ENCODE measurements at regions not wholly inside any gene's neighbourhood (a gene's known extent, or its start where the extent isn't known, plus 50 kb on each side); places are given as distances from the start of the nearest gene placed in this dataset.

- Histone ChIP-seq H3K9me3 (ENCODE audit: control insufficient read depth in 2 of 2, low read length in 2 of 2) (no peaks in the 10 kb centered on the region), H3K4me3 (ENCODE audit: low read length in 2 of 2) (no peak overlapping the region), H3K4me1 (ENCODE audit: control insufficient read depth, insufficient read depth, low read length) (no peaks in the 10 kb centered on the region), H3K27me3 (ENCODE audit: control insufficient read depth in 1 of 2, insufficient read depth in 2 of 2, low read length in 2 of 2) (no peaks in the 10 kb centered on the region), H3K9ac (ENCODE audit: low read length in 2 of 2) (no peak overlapping the region), H3K27ac (ENCODE audit: low read length) (no peak overlapping the region), H3K36me3 (ENCODE audit: control insufficient read depth in 2 of 2, insufficient read depth in 2 of 2, low read length in 2 of 2) (no peaks in the 10 kb centered on the region)
Observed at GRCh38 chr16:62711797-62712196, 675.6 kb upstream of the CDH8 start.

- Histone ChIP-seq H3K36me3 (ENCODE audit: control insufficient read depth in 2 of 2, insufficient read depth in 2 of 2, low read length in 2 of 2) (no peaks in the 10 kb centered on the region), H3K27me3 (ENCODE audit: control insufficient read depth in 1 of 2, insufficient read depth in 2 of 2, low read length in 2 of 2) (no peaks in the 10 kb centered on the region), H3K4me3 (ENCODE audit: low read length in 2 of 2) (no peak overlapping the region), H3K9me3 (ENCODE audit: control insufficient read depth in 2 of 2, low read length in 2 of 2) (no peaks in the 10 kb centered on the region), H3K27ac (ENCODE audit: low read length) (no peak overlapping the region), H3K4me1 (ENCODE audit: control insufficient read depth, insufficient read depth, low read length) (no peaks in the 10 kb centered on the region), H3K9ac (ENCODE audit: low read length in 2 of 2) (no peak overlapping the region)
Observed at GRCh38 chr16:62709794-62710193, 673.6 kb upstream of the CDH8 start.

GRCh38 chr16:62701426-62701825 lies 665.2 kb upstream of the CDH8 start:
- H3K4me3 ChIP-seq (ENCODE audit: low read length in 2 of 2): no peak overlapping the region
- no peaks in the 10 kb centered on the region for H3K36me3 ChIP-seq (ENCODE audit: control insufficient read depth in 2 of 2, insufficient read depth in 2 of 2, low read length in 2 of 2)
- H3K4me1 ChIP-seq (ENCODE audit: control insufficient read depth, insufficient read depth, low read length): no peaks in the 10 kb centered on the region
- H3K9me3 ChIP-seq (ENCODE audit: control insufficient read depth in 2 of 2, low read length in 2 of 2): no peaks in the 10 kb centered on the region
- no peaks in the 10 kb centered on the region for H3K27me3 ChIP-seq (ENCODE audit: control insufficient read depth in 1 of 2, insufficient read depth in 2 of 2, low read length in 2 of 2)
- no peak overlapping the region for H3K27ac ChIP-seq (ENCODE audit: low read length)
- no peak overlapping the region for H3K9ac ChIP-seq (ENCODE audit: low read length in 2 of 2)

GRCh38 chr16:62700426-62701294 lies 664.4 kb upstream of the CDH8 start:
- Histone ChIP-seq H3K4me1 (ENCODE audit: control insufficient read depth, insufficient read depth, low read length) (no peaks in the 10 kb centered on the region), H3K27me3 (ENCODE audit: control insufficient read depth in 1 of 2, insufficient read depth in 2 of 2, low read length in 2 of 2) (no peaks in the 10 kb centered on the region), H3K4me3 (ENCODE audit: low read length in 2 of 2) (no peak overlapping the region), H3K9ac (ENCODE audit: low read length in 2 of 2) (no peak overlapping the region), H3K27ac (ENCODE audit: low read length) (no peak overlapping the region), H3K9me3 (ENCODE audit: control insufficient read depth in 2 of 2, low read length in 2 of 2) (no peaks in the 10 kb centered on the region), H3K36me3 (ENCODE audit: control insufficient read depth in 2 of 2, insufficient read depth in 2 of 2, low read length in 2 of 2) (no peaks in the 10 kb centered on the region)

GRCh38 chr16:62692685-62693084 lies 656.4 kb upstream of the CDH8 start:
- Histone ChIP-seq H3K9ac (ENCODE audit: low read length in 2 of 2) (no peak overlapping the region), H3K27me3 (ENCODE audit: control insufficient read depth in 1 of 2, insufficient read depth in 2 of 2, low read length in 2 of 2) (no peaks in the 10 kb centered on the region), H3K27ac (ENCODE audit: low read length) (no peak overlapping the region), H3K9me3 (ENCODE audit: control insufficient read depth in 2 of 2, low read length in 2 of 2) (peaks cover 0 to 6% of the 10 kb centered on the region in 2 donors), H3K4me1 (ENCODE audit: control insufficient read depth, insufficient read depth, low read length) (no peaks in the 10 kb centered on the region), H3K36me3 (ENCODE audit: control insufficient read depth in 2 of 2, insufficient read depth in 2 of 2, low read length in 2 of 2) (no peaks in the 10 kb centered on the region), H3K4me3 (ENCODE audit: low read length in 2 of 2) (no peak overlapping the region)

- Histone ChIP-seq H3K9me3 (ENCODE audit: control insufficient read depth in 2 of 2, low read length in 2 of 2) (peaks cover 7 to 17% of the 10 kb centered on the region in 2 donors), H3K27ac (ENCODE audit: low read length) (no peak overlapping the region), H3K4me3 (ENCODE audit: low read length in 2 of 2) (no peak overlapping the region), H3K4me1 (ENCODE audit: control insufficient read depth, insufficient read depth, low read length) (no peaks in the 10 kb centered on the region), H3K36me3 (ENCODE audit: control insufficient read depth in 2 of 2, insufficient read depth in 2 of 2, low read length in 2 of 2) (no peaks in the 10 kb centered on the region), H3K9ac (ENCODE audit: low read length in 2 of 2) (no peak overlapping the region), H3K27me3 (ENCODE audit: control insufficient read depth in 1 of 2, insufficient read depth in 2 of 2, low read length in 2 of 2) (no peaks in the 10 kb centered on the region)
Observed at GRCh38 chr16:62681819-62682218, 645.6 kb upstream of the CDH8 start.

GRCh38 chr16:62678796-62679195 lies 642.6 kb upstream of the CDH8 start:
- no peak overlapping the region for H3K4me3 ChIP-seq (ENCODE audit: low read length in 2 of 2)
- H3K27ac ChIP-seq (ENCODE audit: low read length): no peak overlapping the region
- no peaks in the 10 kb centered on the region for H3K4me1 ChIP-seq (ENCODE audit: control insufficient read depth, insufficient read depth, low read length)
- no peaks in the 10 kb centered on the region for H3K36me3 ChIP-seq (ENCODE audit: control insufficient read depth in 2 of 2, insufficient read depth in 2 of 2, low read length in 2 of 2)
- peaks cover 7 to 11% of the 10 kb centered on the region in 2 donors for H3K9me3 ChIP-seq (ENCODE audit: control insufficient read depth in 2 of 2, low read length in 2 of 2)
- H3K27me3 ChIP-seq (ENCODE audit: control insufficient read depth in 1 of 2, insufficient read depth in 2 of 2, low read length in 2 of 2): no peaks in the 10 kb centered on the region
- H3K9ac ChIP-seq (ENCODE audit: low read length in 2 of 2): no peak overlapping the region

- no peaks in the 10 kb centered on the region for H3K27me3 ChIP-seq (ENCODE audit: control insufficient read depth in 1 of 2, insufficient read depth in 2 of 2, low read length in 2 of 2)
- peak overlapping the region in 1 of 2 donors; percentile 3 for H3K4me3 ChIP-seq (ENCODE audit: low read length in 2 of 2)
- H3K36me3 ChIP-seq (ENCODE audit: control insufficient read depth in 2 of 2, insufficient read depth in 2 of 2, low read length in 2 of 2): no peaks in the 10 kb centered on the region
- peaks cover 7 to 11% of the 10 kb centered on the region in 2 donors for H3K9me3 ChIP-seq (ENCODE audit: control insufficient read depth in 2 of 2, low read length in 2 of 2)
- no peaks in the 10 kb centered on the region for H3K4me1 ChIP-seq (ENCODE audit: control insufficient read depth, insufficient read depth, low read length)
- no peak overlapping the region for H3K9ac ChIP-seq (ENCODE audit: low read length in 2 of 2)
- H3K27ac ChIP-seq (ENCODE audit: low read length): no peak overlapping the region
Observed at GRCh38 chr16:62676306-62676705, 640.1 kb upstream of the CDH8 start.

- Histone ChIP-seq H3K27ac (ENCODE audit: low read length) (no peak overlapping the region), H3K9me3 (ENCODE audit: control insufficient read depth in 2 of 2, low read length in 2 of 2) (no peaks in the 10 kb centered on the region)
Observed at GRCh38 chr16:62665269-62665668, 629.0 kb upstream of the CDH8 start.

GRCh38 chr16:62664566-62664965 lies 628.3 kb upstream of the CDH8 start:
- Histone ChIP-seq H3K9me3 (ENCODE audit: control insufficient read depth in 2 of 2, low read length in 2 of 2) (no peaks in the 10 kb centered on the region), H3K4me1 (ENCODE audit: control insufficient read depth, insufficient read depth, low read length) (no peaks in the 10 kb centered on the region), H3K27ac (ENCODE audit: low read length) (no peak overlapping the region), H3K36me3 (ENCODE audit: control insufficient read depth in 2 of 2, insufficient read depth in 2 of 2, low read length in 2 of 2) (no peaks in the 10 kb centered on the region), H3K4me3 (ENCODE audit: low read length in 2 of 2) (no peak overlapping the region), H3K27me3 (ENCODE audit: control insufficient read depth in 1 of 2, insufficient read depth in 2 of 2, low read length in 2 of 2) (no peaks in the 10 kb centered on the region), H3K9ac (ENCODE audit: low read length in 2 of 2) (no peak overlapping the region)

More at GRCh38 chr16:62665269-62665668, 629.0 kb upstream of the CDH8 start:
- Histone ChIP-seq H3K4me3 (ENCODE audit: low read length in 2 of 2) (no peak overlapping the region), H3K27me3 (ENCODE audit: control insufficient read depth in 1 of 2, insufficient read depth in 2 of 2, low read length in 2 of 2) (no peaks in the 10 kb centered on the region), H3K9ac (ENCODE audit: low read length in 2 of 2) (no peak overlapping the region), H3K4me1 (ENCODE audit: control insufficient read depth, insufficient read depth, low read length) (no peaks in the 10 kb centered on the region), H3K36me3 (ENCODE audit: control insufficient read depth in 2 of 2, insufficient read depth in 2 of 2, low read length in 2 of 2) (no peaks in the 10 kb centered on the region)

- no peaks in the 10 kb centered on the region for H3K27me3 ChIP-seq (ENCODE audit: control insufficient read depth in 1 of 2, insufficient read depth in 2 of 2, low read length in 2 of 2)
- H3K27ac ChIP-seq (ENCODE audit: low read length): no peak overlapping the region
- no peaks in the 10 kb centered on the region for H3K9me3 ChIP-seq (ENCODE audit: control insufficient read depth in 2 of 2, low read length in 2 of 2)
- H3K9ac ChIP-seq (ENCODE audit: low read length in 2 of 2): no peak overlapping the region
- no peaks in the 10 kb centered on the region for H3K36me3 ChIP-seq (ENCODE audit: control insufficient read depth in 2 of 2, insufficient read depth in 2 of 2, low read length in 2 of 2)
- no peak overlapping the region for H3K4me3 ChIP-seq (ENCODE audit: low read length in 2 of 2)
- H3K4me1 ChIP-seq (ENCODE audit: control insufficient read depth, insufficient read depth, low read length): no peaks in the 10 kb centered on the region
Observed at GRCh38 chr16:62661435-62661834, 625.2 kb upstream of the CDH8 start.

All from stomach smooth muscle (tissue), 2 donors.